GM18498 (cell line): ENCODE measurements at regions not wholly inside any gene's neighbourhood (a gene's known extent, or its start where the extent isn't known, plus 50 kb on each side); places are given as distances from the start of the nearest gene placed in this dataset.

ENCODE experiments used
- ATAC-seq: cut with Tn5 transposase; IDR thresholded peaks from one replicate; pipeline ENCODE4 v1.9.1; 2021; ENCODE audit warnings: mild to moderate bottlenecking, moderate library complexity; ENCODE audit not compliant: unreplicated experiment

GRCh38 chr9:36763778-36764177, 191.1 kb downstream of the MELK start:
- ATAC-seq: no peak

DNA sequence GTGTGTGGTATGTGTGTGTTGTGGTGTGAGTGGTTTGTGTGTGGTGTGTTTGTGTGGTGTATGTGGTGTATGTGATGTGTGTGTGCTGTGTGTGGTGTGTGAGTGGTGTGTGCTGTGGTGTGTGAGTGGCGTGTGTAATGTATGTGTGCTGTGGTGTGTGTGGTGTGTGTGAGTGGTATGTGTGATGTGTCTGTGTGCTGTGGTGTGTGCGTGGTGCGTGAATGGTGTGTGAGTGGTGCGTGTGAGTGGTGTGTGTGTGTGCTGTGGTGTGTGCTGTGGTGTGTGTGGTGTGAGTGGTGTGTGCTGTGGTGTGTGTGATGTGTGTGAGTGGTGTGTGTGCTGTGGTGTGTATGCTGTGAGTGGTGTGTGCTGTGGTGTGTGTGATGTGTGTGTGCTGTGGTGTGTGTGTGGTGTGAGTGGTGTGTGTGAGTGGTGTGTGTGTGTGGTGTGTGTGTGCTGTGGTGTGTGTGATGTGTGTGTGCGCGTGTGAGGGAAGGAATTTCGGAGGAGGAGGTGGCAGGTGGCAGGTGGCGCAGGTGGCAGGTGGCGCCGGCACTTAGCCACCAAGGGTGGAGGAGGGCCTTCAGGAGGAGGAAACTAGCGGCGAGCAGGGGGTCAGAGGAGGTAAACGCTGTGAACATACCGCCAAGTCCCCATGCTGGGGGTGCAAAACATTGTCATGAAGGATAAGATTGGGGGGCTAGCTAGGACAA, 191.8 kb downstream of the MELK start:
- ATAC-seq: no peak

GRCh38 chr9:36765077-36765390, 192.3 kb downstream of the MELK start:
- no peak for ATAC-seq

GRCh38 chr9:36765468-36766341, 193.0 kb downstream of the MELK start:
- ATAC-seq: peak; percentile 99

GRCh38 chr9:36768677-36769076, 196.0 kb downstream of the MELK start:
- ATAC-seq: no peak

DNA sequence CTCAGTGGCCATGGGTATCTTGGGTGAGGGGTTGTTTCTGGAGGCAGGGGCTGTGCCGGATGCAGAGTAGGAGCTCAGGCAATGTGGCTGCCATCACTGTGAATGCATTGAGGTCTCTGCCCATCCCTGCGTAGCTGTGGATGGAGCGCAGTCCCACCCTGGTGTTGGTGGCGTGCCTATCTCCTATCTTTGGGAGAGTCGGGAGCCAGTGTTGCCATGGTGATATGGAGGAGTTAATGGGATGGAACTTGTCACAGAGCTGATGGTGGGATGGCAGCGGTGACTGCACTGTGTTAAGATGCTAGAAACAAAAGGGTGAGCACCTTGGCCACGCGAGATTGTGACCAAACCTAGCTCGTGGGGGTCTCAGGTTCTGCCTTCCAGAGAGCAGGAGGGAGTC, 197.3 kb downstream of the MELK start:
- ATAC-seq: no peak

DNA sequence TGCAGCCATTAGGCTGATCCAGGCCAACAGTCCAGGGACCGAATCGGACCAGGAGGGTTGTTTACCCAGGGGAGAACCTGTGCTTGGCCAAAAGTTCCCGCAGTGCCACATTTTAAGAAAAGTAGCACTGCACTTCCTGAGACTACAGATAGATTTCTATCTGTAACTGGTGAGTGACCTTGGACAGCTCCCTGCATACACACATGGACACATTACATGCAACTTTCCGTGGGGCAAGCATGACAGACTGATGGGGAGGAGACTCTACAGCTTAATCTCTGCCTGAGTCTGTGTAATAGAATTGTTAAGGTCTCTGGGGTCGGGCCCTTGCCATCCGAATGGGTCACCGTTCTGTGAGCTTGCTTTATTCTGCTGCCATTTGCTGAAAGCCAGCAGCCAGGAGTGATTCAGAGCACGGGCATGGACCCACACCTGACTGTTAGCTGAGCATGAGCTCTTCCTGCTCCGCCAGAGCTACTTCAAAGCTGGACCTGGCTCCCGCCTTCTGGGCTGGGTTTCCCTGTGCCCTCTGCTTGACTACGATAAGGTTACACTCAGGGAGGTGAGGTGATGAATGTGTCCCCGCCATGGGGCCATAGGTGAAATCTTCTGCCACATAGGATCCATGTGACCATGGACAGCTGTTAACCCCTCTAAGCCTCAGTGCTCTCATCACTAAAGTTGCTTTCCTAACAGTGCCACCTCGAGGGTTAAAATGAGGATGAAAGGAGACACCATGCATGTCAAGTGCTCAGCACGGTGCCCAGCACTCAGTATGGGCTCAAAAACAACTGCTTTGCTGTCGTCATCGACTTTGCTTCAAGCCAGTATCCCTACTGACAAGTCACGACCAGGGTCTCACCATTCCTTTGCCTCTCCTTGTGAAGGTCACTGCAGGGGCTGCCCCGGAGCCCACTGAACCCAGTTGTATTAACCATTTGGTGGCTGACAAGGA, 200.0 kb downstream of the MELK start:
- no peak for ATAC-seq

- no peak for ATAC-seq
These were observed 206.0 kb downstream of the MELK start for GRCh38 chr9:36778682-36779081.

DNA sequence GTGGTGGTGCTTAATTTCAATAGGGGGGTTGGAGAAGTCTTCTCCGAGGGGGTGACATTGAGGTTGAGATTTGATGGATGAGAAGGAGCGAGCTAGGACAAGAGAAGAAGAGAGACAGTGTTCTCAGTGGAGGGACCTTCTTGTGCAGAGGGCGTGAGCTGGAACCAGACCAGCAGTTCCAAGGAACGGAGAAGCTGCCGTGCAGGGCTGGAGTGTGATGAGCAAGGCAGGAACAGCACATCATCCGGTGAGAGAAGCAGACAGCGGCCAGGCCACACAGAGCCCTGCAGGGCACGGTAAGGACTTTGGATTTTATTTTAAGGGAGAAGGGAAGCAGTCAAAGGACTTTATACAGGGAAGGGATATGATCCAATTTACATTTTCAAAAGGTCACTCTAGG, 206.9 kb downstream of the MELK start:
- no peak for ATAC-seq

GRCh38 chr9:36780186-36780585, 207.5 kb downstream of the MELK start:
- no peak for ATAC-seq

DNA sequence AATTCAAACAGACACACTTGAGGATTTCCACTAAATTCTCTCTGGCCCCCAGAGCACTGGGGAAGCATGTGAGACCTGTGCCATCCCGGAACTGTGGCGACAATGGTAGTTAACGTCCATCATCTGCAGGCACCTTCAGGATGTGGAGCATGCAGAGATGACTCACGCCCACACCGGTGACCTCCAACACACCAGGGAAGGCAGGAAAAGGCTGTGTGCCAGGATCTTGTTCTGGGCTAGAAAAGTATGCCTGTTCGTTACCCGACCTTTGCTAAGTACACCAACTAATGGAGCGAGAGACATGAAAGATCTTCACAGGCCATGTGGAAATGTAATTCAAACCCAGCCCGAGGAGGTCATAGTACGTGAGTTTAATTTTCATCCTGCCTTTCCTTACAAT, 208.8 kb downstream of the MELK start:
- no peak for ATAC-seq
